Thoracic aorta (tissue), 2 donors: ENCODE measurements at regions not wholly inside any gene's neighbourhood (a gene's known extent, or its start where the extent isn't known, plus 50 kb on each side); places are given as distances from the start of the nearest gene placed in this dataset.

Experiments used
- ATAC-seq: fragments of 150-250 bp; one replicate; pipeline ENCODE4 v1.8.0; 2017; ENCODE audit warnings: low read depth; ENCODE audit not compliant: insufficient number of reproducible peaks, low FRiP score
- DNase-seq: peaks from one replicate; pipeline ENCODE4 v3.0.0-alpha.2; 2020; ENCODE audit warnings: low spot score
- H3K27ac ChIP-seq, 2 donors: fragments of 200-600 bp; sonication (generic); 1 replicate in 1 of 2; 2 replicates in 1 of 2; pipeline ENCODE4 v1.5.1; 2016; ENCODE audit warnings: mild to moderate bottlenecking in 2 of 2, moderate library complexity in 2 of 2
- H3K27me3 ChIP-seq: fragments of 200-600 bp; sonication (generic); replicated peaks from 2 replicates; pipeline ENCODE4 v1.6.0; 2016; ENCODE audit warnings: mild to moderate bottlenecking; ENCODE audit not compliant: insufficient read depth
- H3K36me3 ChIP-seq: fragments of 200-600 bp; sonication (generic); one replicate; pipeline ENCODE4 v1.5.1; 2016
- H3K4me1 ChIP-seq, 2 donors: fragments of 200-600 bp; sonication (generic); 1 replicate in 1 of 2; 2 replicates in 1 of 2; pipeline versions ENCODE4 v1.5.1 to v1.6.0; 2016; ENCODE audit warnings: low read depth in 2 of 2, mild to moderate bottlenecking in 1 of 2; ENCODE audit not compliant: control insufficient read depth in 1 of 2
- H3K4me3 ChIP-seq: fragments of 200-600 bp; sonication (generic); 2 replicates; pipeline ENCODE4 v1.5.1; 2016; ENCODE audit warnings: mild to moderate bottlenecking
- H3K9me3 ChIP-seq: fragments of 200-600 bp; sonication (generic); 2 replicates; pipeline ENCODE4 v1.5.1; 2016
- TF ChIP-seq, protein P1 (sequence below): fragments of 200-600 bp; sonication (generic); IDR thresholded peaks from one replicate; pipeline ENCODE4 v1.5.1; 2019; ENCODE audit warnings: antibody characterized with exemption

DNA sequence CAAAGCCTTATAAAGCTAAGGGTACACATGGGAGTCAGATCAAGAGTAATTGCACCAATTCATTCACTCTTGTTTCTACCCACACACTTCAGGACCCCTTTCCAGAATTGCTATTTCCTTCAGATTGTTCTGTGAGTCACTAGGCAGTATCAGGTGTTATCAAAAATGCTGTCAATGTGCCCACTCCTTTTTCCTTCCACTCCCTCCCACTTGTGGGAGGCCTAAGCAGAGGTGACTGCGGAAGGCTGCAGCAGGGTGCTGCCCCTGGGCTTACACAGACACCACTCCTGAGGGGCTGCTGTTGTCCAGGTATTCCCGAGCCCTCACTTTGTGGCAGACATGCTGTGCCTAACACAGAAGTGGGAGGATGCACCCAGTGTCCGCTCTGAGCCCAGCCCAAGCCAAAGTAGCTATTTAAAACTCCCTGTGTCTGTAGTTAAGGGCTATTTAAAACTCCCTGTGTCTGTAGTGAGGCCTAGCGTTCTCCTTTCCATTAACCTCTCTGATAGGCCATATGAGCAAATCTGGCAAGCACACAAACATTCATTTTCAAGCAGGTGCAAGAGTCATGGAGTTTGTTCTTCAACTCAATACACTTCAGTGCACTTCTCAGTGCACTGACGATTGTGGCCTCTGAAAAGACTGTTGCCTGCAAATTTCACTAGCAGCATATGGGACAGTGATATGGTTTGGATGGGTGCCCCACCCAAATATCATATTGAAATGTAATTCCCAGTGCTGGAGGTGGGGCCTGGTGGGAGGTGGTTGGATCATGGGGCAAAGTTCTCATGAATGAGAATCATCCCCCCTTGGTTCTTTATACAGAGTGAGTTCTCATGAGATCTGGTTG lies 117.8 kb downstream of the PHLDA1 start:
- Histone ChIP-seq H3K36me3 (no peaks in the 10 kb centered on the region), H3K27me3 (no peaks in the 10 kb centered on the region), H3K27ac (no peak overlapping the region), H3K9me3 (no peaks in the 10 kb centered on the region), H3K4me1 (peaks cover 0 to 15% of the 10 kb centered on the region in 2 donors), H3K4me3 (no peak overlapping the region)
- DNase-seq (no peak), ATAC-seq (no peak)
- TF ChIP-seq, protein P1, sequence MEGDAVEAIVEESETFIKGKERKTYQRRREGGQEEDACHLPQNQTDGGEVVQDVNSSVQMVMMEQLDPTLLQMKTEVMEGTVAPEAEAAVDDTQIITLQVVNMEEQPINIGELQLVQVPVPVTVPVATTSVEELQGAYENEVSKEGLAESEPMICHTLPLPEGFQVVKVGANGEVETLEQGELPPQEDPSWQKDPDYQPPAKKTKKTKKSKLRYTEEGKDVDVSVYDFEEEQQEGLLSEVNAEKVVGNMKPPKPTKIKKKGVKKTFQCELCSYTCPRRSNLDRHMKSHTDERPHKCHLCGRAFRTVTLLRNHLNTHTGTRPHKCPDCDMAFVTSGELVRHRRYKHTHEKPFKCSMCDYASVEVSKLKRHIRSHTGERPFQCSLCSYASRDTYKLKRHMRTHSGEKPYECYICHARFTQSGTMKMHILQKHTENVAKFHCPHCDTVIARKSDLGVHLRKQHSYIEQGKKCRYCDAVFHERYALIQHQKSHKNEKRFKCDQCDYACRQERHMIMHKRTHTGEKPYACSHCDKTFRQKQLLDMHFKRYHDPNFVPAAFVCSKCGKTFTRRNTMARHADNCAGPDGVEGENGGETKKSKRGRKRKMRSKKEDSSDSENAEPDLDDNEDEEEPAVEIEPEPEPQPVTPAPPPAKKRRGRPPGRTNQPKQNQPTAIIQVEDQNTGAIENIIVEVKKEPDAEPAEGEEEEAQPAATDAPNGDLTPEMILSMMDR: no peak

DNA sequence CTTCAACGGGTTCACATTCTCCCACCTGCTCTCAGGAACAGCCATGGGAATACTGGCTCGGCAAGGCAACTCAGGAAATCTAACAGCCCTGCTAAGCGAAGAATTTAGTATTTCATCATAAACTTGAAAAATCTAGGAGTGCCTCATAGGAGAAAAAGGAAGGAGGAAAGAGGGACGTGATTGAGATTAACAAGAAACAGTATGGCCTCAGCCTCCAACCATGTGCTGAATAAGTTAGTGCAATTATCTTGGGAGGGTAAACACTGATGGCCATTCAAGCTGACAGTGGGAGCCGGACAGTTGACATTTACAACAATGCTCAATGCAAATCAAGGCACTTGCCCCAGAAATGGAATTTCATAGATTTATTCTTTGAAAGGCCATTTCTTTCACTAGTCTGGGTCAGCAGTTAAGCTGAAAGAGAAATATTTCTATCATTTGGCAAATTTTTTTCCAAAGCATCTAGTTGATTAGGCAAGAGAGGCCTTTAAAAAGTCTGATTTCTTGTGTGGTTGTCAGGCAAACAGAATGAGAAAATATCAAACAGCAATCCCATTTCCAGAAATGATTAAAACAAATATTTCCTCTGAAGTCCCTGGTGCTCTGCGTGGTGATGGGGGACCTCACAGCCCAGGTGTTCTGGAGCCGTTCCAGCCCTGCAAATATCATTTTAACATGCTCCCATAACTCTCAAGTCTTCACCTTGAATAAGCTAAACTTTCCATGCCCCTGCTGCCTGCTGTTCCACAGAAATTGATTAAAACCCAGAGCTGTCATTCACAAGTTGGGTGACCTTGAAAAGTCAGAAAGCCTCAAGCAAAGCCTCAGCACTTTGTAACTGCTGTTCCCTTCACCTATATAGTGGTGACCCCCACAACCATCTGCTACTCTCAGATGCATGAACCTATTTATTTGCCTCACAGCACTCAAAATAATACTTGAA lies 121.6 kb downstream of the PHLDA1 start:
- H3K4me1 ChIP-seq: peaks cover 0 to 18% of the 10 kb centered on the region in 2 donors

DNA sequence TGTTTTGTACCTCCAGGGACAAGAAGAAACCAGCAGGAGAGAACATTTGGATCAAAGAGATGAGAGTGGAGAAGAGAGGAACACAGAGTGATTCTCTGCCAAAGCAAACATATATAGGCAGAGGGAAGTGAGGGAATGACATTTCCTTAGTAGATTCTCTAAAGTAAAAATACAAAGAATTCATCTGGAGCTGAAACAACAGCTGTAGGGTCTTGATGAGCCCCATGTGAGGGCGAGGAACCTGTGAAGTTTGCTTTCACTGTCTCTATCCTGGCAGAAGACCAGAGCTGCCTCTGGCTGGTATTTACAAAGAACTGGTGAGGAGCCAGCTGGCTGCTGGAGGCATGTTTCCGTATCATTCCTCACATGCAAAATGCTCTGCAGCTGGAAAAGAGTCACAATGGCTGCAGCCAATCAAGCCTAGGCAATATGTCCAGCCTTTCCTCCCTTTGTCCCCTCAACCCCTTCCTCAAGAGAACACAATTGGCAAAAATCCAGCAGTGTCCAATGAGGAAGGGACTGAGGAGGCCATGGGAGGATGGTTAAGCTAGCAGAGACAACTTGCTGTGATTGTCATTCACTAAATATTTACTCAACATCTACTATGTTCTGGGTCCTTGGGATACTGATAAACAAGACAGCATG lies 122.5 kb downstream of the PHLDA1 start:
- no peaks in the 10 kb centered on the region for H3K9me3 ChIP-seq
- TF ChIP-seq, protein P1: no peak
- peak; percentile 4 for DNase-seq
- H3K27me3 ChIP-seq: no peaks in the 10 kb centered on the region
- H3K27ac ChIP-seq: no peak overlapping the region
- H3K36me3 ChIP-seq: no peaks in the 10 kb centered on the region
- H3K4me1 ChIP-seq: peaks cover 0 to 18% of the 10 kb centered on the region in 2 donors
- no peak for ATAC-seq
- no peak overlapping the region for H3K4me3 ChIP-seq

More for the DNA sequence above, 121.6 kb downstream of the PHLDA1 start:
- Histone ChIP-seq H3K27ac (no peak overlapping the region), H3K36me3 (no peaks in the 10 kb centered on the region), H3K4me3 (no peak overlapping the region), H3K9me3 (no peaks in the 10 kb centered on the region), H3K27me3 (no peaks in the 10 kb centered on the region)
- ATAC-seq (no peak), DNase-seq (no peak)
- TF ChIP-seq, protein P1: no peak

DNA sequence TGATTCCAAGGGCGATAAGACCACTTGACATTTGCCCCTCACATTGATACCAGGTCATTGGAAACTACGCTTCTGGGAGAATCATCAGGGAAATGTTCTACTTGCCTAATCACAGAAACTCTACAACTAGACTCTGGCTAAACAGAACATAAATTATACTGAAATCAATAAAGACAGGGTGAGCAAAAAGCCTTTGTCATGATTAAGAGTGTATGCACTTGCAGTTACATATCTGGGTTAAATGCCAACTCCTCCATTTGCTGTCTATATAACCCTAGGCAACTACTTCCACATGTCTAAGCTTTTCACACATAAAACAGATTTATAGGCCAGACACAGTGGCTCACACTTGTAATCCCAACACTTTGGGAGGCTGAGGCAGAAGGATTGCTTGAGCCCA lies 125.7 kb downstream of the PHLDA1 start:
- DNase-seq: no peak
- no peaks in the 10 kb centered on the region for H3K27me3 ChIP-seq
- ATAC-seq: no peak
- H3K36me3 ChIP-seq: no peaks in the 10 kb centered on the region
- TF ChIP-seq, protein P1: no peak
- H3K9me3 ChIP-seq: no peaks in the 10 kb centered on the region
- no peak overlapping the region for H3K27ac ChIP-seq
- peaks cover 0 to 18% of the 10 kb centered on the region in 2 donors for H3K4me1 ChIP-seq
- no peak overlapping the region for H3K4me3 ChIP-seq
